Superior temporal gyrus (tissue), 1 donor: ENCODE measurements at regions not wholly inside any gene's neighbourhood (a gene's known extent, or its start where the extent isn't known, plus 50 kb on each side); places are given as distances from the start of the nearest gene placed in this dataset.
"Not testable (repeated sequence)": the region's sequence is repeated elsewhere in the genome, so short reads cannot be mapped to it uniquely, and the experiment has no call there.

Experiments
- DNase-seq: peaks from one replicate; pipeline ENCODE4 v3.0.0-alpha.2; 2016; ENCODE audit errors: extremely low spot score

GRCh38 chr21:9246010-9246409 lies 1275.4 kb upstream of the TPTE start:
- not testable (repeated sequence) for DNase-seq

GRCh38 chr21:9246481-9247289 lies 1274.7 kb upstream of the TPTE start:
- DNase-seq = peak; percentile 6

- not testable (repeated sequence) for DNase-seq
Observed at GRCh38 chr21:9247290-9247613, 1274.1 kb upstream of the TPTE start.

GRCh38 chr21:9247616-9248317 lies 1273.6 kb upstream of the TPTE start:
- not testable (repeated sequence) for DNase-seq
